ENCODE measurements at regions not wholly inside any gene's neighbourhood (a gene's known extent, or its start where the extent isn't known, plus 50 kb on each side); places are given as distances from the start of the nearest gene placed in this dataset.

DNA sequence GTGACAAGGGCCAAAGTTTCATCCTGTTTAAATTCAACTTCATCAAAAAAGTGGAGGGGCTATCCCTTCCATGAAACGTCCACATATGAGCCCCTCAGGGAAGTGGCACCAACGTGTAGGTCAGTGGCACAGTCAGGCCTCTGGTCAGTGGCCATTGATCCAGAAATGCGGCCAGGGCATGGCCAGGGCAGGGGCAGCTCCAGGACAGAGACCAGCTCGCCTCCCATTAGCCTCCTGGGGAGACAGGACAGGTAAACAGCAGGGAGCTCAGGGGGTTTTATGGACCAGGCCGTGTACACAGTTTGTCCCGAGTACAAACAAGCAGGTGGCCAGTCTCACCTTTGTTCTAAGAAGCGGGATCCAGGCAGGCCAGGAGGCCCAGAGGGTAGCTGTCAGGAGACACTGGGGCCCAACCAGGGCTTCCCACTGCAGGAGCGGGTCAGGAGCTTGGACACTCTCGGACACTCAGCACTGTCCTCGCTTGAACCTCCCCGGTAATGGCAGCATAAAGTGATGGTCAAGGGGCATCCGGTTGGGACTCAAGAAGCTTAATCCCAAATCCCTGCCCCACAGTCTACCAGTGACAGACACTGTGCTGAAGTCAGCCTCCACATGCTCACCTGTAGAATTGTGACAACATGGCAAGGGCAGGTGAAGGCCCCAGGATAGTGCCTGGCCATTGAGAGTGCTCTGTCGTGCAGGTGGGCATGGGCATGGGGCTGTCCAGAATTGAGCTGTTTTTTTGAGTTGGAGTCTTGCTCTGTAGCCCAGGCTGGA, 144.1 kb upstream of the ERRFI1 start (continued):
- TF ChIP-seq, protein P1, sequence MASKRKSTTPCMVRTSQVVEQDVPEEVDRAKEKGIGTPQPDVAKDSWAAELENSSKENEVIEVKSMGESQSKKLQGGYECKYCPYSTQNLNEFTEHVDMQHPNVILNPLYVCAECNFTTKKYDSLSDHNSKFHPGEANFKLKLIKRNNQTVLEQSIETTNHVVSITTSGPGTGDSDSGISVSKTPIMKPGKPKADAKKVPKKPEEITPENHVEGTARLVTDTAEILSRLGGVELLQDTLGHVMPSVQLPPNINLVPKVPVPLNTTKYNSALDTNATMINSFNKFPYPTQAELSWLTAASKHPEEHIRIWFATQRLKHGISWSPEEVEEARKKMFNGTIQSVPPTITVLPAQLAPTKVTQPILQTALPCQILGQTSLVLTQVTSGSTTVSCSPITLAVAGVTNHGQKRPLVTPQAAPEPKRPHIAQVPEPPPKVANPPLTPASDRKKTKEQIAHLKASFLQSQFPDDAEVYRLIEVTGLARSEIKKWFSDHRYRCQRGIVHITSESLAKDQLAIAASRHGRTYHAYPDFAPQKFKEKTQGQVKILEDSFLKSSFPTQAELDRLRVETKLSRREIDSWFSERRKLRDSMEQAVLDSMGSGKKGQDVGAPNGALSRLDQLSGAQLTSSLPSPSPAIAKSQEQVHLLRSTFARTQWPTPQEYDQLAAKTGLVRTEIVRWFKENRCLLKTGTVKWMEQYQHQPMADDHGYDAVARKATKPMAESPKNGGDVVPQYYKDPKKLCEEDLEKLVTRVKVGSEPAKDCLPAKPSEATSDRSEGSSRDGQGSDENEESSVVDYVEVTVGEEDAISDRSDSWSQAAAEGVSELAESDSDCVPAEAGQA (IDR thresholded peaks at IDR 0.05; ENCODE audit: low read depth): peak; percentile 56
- TF ChIP-seq, protein P1 (CRISPR knock-in tag; IDR thresholded peaks at IDR 0.05; ENCODE audit: borderline replicate concordance): no peak
- TF ChIP-seq ZNF775 (CRISPR knock-in tag; IDR thresholded peaks at IDR 0.05; ENCODE audit: borderline replicate concordance) (no peak), CREM (IDR thresholded peaks at IDR 0.05) (peak; percentile 38), CREM (CRISPR knock-in tag; IDR thresholded peaks at IDR 0.05) (no peak), ZFP36L1 (CRISPR knock-in tag; IDR thresholded peaks at IDR 0.05) (no peak), KMT2A (CRISPR knock-in tag; IDR thresholded peaks at IDR 0.05) (no peak), ZSCAN12 (CRISPR knock-in tag; IDR thresholded peaks at IDR 0.05) (no peak), HNF4G (IDR thresholded peaks at IDR 0.05; ENCODE audit: borderline replicate concordance, low read depth, low read length) (peak; percentile 46; the same call in 1 of the 2 replicates), HNF4G (CRISPR knock-in tag; IDR thresholded peaks at IDR 0.05; ENCODE audit: borderline replicate concordance, low read depth) (peak; percentile 83), DNMT3B (CRISPR knock-in tag; conservative IDR thresholded peaks at IDR 0.05) (no peak), NCOR1 (IDR thresholded peaks at IDR 0.05; ENCODE audit: borderline replicate concordance, low read length) (peak; percentile 64; the same call in 1 of the 2 replicates), RELA (CRISPR knock-in tag; IDR thresholded peaks at IDR 0.05) (no peak)
- TF ChIP-seq, protein P2, sequence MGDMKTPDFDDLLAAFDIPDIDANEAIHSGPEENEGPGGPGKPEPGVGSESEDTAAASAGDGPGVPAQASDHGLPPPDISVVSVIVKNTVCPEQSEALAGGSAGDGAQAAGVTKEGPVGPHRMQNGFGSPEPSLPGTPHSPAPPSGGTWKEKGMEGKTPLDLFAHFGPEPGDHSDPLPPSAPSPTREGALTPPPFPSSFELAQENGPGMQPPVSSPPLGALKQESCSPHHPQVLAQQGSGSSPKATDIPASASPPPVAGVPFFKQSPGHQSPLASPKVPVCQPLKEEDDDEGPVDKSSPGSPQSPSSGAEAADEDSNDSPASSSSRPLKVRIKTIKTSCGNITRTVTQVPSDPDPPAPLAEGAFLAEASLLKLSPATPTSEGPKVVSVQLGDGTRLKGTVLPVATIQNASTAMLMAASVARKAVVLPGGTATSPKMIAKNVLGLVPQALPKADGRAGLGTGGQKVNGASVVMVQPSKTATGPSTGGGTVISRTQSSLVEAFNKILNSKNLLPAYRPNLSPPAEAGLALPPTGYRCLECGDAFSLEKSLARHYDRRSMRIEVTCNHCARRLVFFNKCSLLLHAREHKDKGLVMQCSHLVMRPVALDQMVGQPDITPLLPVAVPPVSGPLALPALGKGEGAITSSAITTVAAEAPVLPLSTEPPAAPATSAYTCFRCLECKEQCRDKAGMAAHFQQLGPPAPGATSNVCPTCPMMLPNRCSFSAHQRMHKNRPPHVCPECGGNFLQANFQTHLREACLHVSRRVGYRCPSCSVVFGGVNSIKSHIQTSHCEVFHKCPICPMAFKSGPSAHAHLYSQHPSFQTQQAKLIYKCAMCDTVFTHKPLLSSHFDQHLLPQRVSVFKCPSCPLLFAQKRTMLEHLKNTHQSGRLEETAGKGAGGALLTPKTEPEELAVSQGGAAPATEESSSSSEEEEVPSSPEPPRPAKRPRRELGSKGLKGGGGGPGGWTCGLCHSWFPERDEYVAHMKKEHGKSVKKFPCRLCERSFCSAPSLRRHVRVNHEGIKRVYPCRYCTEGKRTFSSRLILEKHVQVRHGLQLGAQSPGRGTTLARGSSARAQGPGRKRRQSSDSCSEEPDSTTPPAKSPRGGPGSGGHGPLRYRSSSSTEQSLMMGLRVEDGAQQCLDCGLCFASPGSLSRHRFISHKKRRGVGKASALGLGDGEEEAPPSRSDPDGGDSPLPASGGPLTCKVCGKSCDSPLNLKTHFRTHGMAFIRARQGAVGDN (CRISPR knock-in tag; IDR thresholded peaks at IDR 0.05): peak; percentile 99
- TF ChIP-seq, protein P3, sequence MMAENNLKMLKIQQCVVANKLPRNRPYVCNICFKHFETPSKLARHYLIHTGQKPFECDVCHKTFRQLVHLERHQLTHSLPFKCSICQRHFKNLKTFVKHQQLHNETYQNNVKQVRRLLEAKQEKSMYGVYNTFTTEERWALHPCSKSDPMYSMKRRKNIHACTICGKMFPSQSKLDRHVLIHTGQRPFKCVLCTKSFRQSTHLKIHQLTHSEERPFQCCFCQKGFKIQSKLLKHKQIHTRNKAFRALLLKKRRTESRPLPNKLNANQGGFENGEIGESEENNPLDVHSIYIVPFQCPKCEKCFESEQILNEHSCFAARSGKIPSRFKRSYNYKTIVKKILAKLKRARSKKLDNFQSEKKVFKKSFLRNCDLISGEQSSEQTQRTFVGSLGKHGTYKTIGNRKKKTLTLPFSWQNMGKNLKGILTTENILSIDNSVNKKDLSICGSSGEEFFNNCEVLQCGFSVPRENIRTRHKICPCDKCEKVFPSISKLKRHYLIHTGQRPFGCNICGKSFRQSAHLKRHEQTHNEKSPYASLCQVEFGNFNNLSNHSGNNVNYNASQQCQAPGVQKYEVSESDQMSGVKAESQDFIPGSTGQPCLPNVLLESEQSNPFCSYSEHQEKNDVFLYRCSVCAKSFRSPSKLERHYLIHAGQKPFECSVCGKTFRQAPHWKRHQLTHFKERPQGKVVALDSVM (CRISPR knock-in tag; IDR thresholded peaks at IDR 0.05): peak; percentile 77
- TF ChIP-seq, protein P4, sequence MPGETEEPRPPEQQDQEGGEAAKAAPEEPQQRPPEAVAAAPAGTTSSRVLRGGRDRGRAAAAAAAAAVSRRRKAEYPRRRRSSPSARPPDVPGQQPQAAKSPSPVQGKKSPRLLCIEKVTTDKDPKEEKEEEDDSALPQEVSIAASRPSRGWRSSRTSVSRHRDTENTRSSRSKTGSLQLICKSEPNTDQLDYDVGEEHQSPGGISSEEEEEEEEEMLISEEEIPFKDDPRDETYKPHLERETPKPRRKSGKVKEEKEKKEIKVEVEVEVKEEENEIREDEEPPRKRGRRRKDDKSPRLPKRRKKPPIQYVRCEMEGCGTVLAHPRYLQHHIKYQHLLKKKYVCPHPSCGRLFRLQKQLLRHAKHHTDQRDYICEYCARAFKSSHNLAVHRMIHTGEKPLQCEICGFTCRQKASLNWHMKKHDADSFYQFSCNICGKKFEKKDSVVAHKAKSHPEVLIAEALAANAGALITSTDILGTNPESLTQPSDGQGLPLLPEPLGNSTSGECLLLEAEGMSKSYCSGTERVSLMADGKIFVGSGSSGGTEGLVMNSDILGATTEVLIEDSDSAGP (CRISPR knock-in tag; IDR thresholded peaks at IDR 0.05; ENCODE audit: borderline replicate concordance): peak; percentile 81
